ENCODE measurements at regions not wholly inside any gene's neighbourhood (a gene's known extent, or its start where the extent isn't known, plus 50 kb on each side); places are given as distances from the start of the nearest gene placed in this dataset.

DNA sequence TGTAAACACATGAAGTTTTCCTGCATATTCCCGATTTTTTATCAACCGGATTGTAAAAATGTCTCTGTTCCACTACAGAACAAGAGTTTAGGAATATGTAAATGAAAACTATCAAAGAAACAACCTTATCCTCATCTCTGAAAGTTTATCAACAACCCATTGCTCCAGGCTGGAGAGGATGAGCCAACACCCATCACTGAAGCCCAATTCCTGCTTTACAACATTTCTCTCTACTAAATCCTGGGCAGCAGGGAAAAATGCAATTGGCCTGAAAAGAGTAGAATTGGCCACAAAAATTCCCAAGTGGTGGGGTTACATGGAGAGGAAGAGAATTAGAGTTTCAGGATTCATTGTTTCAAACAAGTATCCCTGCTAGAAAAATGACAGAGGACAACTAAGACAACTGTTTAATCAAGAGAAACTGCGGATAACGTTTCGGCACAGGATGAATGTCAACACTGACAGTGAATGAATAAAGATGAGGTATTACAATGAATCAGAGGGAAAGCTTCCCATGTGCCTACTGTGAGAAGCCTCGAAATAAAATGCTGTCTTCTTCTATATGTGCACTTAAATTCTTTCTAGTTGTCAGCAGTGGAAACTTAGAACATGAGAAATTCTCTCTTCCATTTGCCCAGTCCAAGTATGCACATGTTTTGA lies 317.3 kb upstream of the ANO3 start:
- no peak for DNase-seq
- Mint-ChIP-seq H3K27me3 (ENCODE audit: low read depth, poor library complexity) (no peaks in the 10 kb centered on the region), H3K4me1 (no peaks in the 10 kb centered on the region), H3K27ac (no peak overlapping the region), H3K36me3 (ENCODE audit: low read depth) (no peaks in the 10 kb centered on the region), H3K4me3 (no peak overlapping the region), H3K9me3 (no peaks in the 10 kb centered on the region)
- TF ChIP-seq, protein P1, sequence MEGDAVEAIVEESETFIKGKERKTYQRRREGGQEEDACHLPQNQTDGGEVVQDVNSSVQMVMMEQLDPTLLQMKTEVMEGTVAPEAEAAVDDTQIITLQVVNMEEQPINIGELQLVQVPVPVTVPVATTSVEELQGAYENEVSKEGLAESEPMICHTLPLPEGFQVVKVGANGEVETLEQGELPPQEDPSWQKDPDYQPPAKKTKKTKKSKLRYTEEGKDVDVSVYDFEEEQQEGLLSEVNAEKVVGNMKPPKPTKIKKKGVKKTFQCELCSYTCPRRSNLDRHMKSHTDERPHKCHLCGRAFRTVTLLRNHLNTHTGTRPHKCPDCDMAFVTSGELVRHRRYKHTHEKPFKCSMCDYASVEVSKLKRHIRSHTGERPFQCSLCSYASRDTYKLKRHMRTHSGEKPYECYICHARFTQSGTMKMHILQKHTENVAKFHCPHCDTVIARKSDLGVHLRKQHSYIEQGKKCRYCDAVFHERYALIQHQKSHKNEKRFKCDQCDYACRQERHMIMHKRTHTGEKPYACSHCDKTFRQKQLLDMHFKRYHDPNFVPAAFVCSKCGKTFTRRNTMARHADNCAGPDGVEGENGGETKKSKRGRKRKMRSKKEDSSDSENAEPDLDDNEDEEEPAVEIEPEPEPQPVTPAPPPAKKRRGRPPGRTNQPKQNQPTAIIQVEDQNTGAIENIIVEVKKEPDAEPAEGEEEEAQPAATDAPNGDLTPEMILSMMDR (IDR thresholded peaks at IDR 0.05): no peak

DNA sequence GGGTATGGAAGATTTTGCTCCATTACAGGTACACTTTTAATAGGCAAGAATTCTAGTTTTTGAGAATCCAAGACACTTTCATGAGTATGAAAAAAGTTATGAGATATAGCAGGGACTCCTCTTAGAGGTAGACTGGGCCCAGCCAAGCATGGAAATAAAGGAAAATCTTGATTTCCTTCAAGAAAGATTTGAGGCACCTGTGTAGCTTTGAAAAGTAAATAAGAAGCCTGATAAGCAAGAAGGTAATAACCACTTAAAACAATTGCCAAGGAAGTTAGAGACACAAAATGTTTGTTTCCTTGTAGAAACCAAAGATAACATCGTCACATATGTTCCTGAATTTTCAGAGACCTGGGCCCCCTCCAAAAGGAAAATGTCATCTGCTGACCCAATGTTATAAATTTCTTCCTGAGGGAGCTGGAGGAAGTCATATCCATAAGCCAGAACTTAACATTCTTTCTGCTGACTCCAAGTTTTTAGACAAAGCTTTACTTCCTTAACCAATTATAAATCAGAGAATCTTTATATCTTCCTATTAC lies 314.5 kb upstream of the ANO3 start:
- TF ChIP-seq, protein P1 (IDR thresholded peaks at IDR 0.05): no peak
- Mint-ChIP-seq H3K4me3 (no peak overlapping the region), H3K27me3 (ENCODE audit: low read depth, poor library complexity) (no peaks in the 10 kb centered on the region), H3K36me3 (ENCODE audit: low read depth) (no peaks in the 10 kb centered on the region), H3K27ac (no peak overlapping the region), H3K4me1 (no peaks in the 10 kb centered on the region), H3K9me3 (no peaks in the 10 kb centered on the region)
- no peak for DNase-seq

GRCh38 chr11:26017903-26018302 lies 314.0 kb upstream of the ANO3 start:
- no peak for DNase-seq
- Mint-ChIP-seq H3K4me3 (no peak overlapping the region), H3K4me1 (no peaks in the 10 kb centered on the region), H3K36me3 (ENCODE audit: low read depth) (no peaks in the 10 kb centered on the region), H3K27me3 (ENCODE audit: low read depth, poor library complexity) (no peaks in the 10 kb centered on the region), H3K27ac (no peak overlapping the region), H3K9me3 (no peaks in the 10 kb centered on the region)
- TF ChIP-seq, protein P1 (IDR thresholded peaks at IDR 0.05): no peak

- H3K9me3 Mint-ChIP-seq: no peaks in the 10 kb centered on the region
- no peak overlapping the region for H3K27ac Mint-ChIP-seq
- H3K36me3 Mint-ChIP-seq (ENCODE audit: low read depth): no peaks in the 10 kb centered on the region
- H3K4me3 Mint-ChIP-seq: no peak overlapping the region
- TF ChIP-seq, protein P1 (IDR thresholded peaks at IDR 0.05): no peak
- H3K4me1 Mint-ChIP-seq: no peaks in the 10 kb centered on the region
- DNase-seq: no peak
- no peaks in the 10 kb centered on the region for H3K27me3 Mint-ChIP-seq (ENCODE audit: low read depth, poor library complexity)
These were observed 313.6 kb upstream of the ANO3 start for GRCh38 chr11:26018336-26018735.

DNA sequence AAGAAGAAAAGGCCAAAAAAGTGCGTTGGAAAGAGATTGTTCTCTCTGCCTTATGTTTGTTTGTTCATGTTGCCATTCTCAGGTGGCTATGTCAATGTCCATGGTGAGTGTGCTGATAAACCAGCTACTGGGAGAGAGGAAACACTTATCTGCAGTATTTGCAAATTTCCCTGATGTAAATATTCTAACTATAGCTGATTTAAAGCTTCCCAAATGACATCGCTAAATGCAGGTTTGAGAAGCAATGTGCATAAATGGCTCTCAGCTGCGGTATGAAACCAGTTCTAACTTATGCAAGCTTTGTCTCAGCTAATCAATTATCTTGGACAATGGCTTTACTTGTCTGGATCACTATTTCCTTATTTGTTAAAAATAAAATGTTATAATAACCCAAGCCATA lies 312.5 kb upstream of the ANO3 start:
- no peaks in the 10 kb centered on the region for H3K4me1 Mint-ChIP-seq
- TF ChIP-seq, protein P1 (IDR thresholded peaks at IDR 0.05): no peak
- no peaks in the 10 kb centered on the region for H3K36me3 Mint-ChIP-seq (ENCODE audit: low read depth)
- no peak overlapping the region for H3K27ac Mint-ChIP-seq
- no peaks in the 10 kb centered on the region for H3K9me3 Mint-ChIP-seq
- no peaks in the 10 kb centered on the region for H3K27me3 Mint-ChIP-seq (ENCODE audit: low read depth, poor library complexity)
- DNase-seq: no peak
- no peak overlapping the region for H3K4me3 Mint-ChIP-seq

DNA sequence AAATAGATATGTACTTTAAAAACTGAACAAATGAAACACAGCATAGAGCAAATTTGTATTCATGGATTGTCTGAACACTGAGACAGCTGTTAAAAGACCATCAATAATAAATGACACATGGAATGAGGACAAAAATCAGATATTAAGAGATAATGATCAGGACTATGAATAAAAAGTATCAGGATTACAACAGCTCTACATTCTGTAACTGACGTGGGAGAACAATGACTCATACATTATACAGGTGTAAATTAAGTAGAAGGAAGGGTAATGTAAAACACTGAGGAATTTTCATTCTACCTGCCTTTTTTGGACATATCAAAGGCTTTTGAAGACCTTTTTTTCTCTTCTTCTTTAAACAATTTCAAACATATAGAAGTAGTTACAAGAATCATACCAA lies 310.9 kb upstream of the ANO3 start:
- DNase-seq: no peak
- Mint-ChIP-seq H3K4me3 (no peak overlapping the region), H3K36me3 (ENCODE audit: low read depth) (no peaks in the 10 kb centered on the region), H3K4me1 (no peaks in the 10 kb centered on the region), H3K27me3 (ENCODE audit: low read depth, poor library complexity) (no peaks in the 10 kb centered on the region), H3K9me3 (no peaks in the 10 kb centered on the region), H3K27ac (no peak overlapping the region)
- TF ChIP-seq, protein P1 (IDR thresholded peaks at IDR 0.05): no peak

All from nephron progenitor cell (in vitro differentiated cells).